ENCODE measurements at regions not wholly inside any gene's neighbourhood (a gene's known extent, or its start where the extent isn't known, plus 50 kb on each side); places are given as distances from the start of the nearest gene placed in this dataset.

DNA sequence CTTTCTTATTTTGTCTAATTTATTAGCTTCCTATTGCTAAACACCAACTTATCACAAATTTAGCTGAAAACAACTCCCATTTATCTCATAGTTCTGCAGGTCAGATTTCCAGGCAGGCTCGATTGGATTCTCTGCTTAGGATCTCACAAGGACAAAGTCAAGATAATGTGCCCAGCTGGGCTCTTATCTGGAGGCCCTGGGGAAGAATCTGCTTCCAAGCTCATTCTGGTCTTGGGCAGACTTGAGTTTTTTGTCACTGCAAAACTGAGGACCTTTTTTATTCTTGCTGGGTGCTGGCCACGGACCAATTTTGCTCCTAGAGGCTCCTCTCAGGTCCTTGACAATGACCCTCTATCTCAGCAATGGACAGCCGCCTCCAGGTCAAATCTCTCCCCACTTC, 215.5 kb downstream of the TRIB2 start:
- Histone ChIP-seq H3K27ac (no peak overlapping the region), H3K9me3 (no peaks in the 10 kb centered on the region), H3K4me1 (no peaks in the 10 kb centered on the region), H3K36me3 (no peaks in the 10 kb centered on the region), H3K27me3 (ENCODE audit: low read depth) (no peaks in the 10 kb centered on the region), H3K4me3 (no peak overlapping the region)
- ATAC-seq (no peak), DNase-seq (no peak)
- TF ChIP-seq CTCF (IDR thresholded peaks at IDR 0.05): no peak
- intact Hi-C loops (cut with DNase I): loop anchor here (5.0 kb wide), 1 partner anchor 210 kb away; no protein-coding TSS in a partner anchor

- no peaks in the 10 kb centered on the region for H3K36me3 ChIP-seq
- DNase-seq (no peak), ATAC-seq (no peak)
- no peaks in the 10 kb centered on the region for H3K9me3 ChIP-seq
- no peak for TF ChIP-seq CTCF (IDR thresholded peaks at IDR 0.05)
- H3K4me3 ChIP-seq: no peak overlapping the region
- no peaks in the 10 kb centered on the region for H3K27me3 ChIP-seq (ENCODE audit: low read depth)
- intact Hi-C loops (cut with DNase I): loop anchor here (5.0 kb wide), 1 partner anchor 212 kb away; no protein-coding TSS in a partner anchor
- H3K4me1 ChIP-seq: no peaks in the 10 kb centered on the region
- no peak overlapping the region for H3K27ac ChIP-seq
Measured at GRCh38 chr2:12934146-12934756, 217.5 kb downstream of the TRIB2 start.

DNA sequence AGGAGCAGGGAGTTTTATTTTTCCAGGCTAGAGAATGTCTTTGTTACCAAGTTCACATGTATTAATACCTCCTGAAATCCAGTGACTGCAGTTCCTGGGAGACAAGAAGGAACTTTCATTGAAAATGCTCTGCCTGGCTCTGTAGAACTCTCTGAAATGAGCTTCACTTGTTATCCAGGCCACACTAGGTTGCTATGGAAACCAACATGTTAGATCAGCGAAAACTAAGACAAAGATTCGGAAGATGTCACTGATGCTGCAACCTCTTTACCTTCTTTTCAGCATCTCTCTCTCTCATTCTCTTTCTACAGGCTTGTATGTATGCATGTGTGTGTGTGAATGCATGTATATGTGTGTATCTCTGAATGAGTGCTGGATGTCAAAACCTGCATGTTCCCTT, 218.5 kb downstream of the TRIB2 start:
- Histone ChIP-seq H3K27me3 (ENCODE audit: low read depth) (no peaks in the 10 kb centered on the region), H3K4me3 (no peak overlapping the region), H3K36me3 (no peaks in the 10 kb centered on the region), H3K27ac (no peak overlapping the region), H3K4me1 (no peaks in the 10 kb centered on the region), H3K9me3 (no peaks in the 10 kb centered on the region)
- DNase-seq (no peak), ATAC-seq (no peak)
- TF ChIP-seq CTCF (IDR thresholded peaks at IDR 0.05): no peak
- intact Hi-C loops (cut with DNase I): no loop called here

DNA sequence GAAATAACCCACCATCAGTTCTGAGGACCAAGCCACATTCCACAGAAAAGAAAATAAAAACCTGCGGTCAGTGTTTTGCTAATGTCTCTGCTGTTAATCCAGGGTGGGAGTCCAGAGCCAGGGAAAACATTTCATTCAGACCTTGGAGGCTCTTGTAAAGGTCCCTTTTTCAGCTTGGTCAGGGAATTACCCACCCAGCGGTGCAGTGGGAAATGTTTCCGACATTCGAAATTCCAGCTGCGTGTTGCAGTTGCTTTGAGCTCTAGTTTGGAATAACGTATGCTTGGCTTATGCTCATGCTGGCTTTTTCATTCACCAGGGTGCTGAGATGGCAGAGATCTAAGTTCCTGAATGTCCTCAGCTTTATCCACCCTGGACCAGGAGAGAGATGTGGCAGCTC, 219.1 kb downstream of the TRIB2 start:
- ATAC-seq: no peak
- intact Hi-C loops (cut with DNase I): no loop called here
- Histone ChIP-seq H3K4me3 (no peak overlapping the region), H3K4me1 (no peaks in the 10 kb centered on the region), H3K36me3 (no peaks in the 10 kb centered on the region), H3K27ac (no peak overlapping the region), H3K9me3 (no peaks in the 10 kb centered on the region), H3K27me3 (ENCODE audit: low read depth) (no peaks in the 10 kb centered on the region)
- no peak for TF ChIP-seq CTCF (IDR thresholded peaks at IDR 0.05)
- no peak for DNase-seq

GRCh38 chr2:12941203-12941602, 224.5 kb downstream of the TRIB2 start:
- intact Hi-C loops (cut with DNase I): no loop called here
- H3K27me3 ChIP-seq (ENCODE audit: low read depth): no peaks in the 10 kb centered on the region
- H3K9me3 ChIP-seq: no peaks in the 10 kb centered on the region
- ATAC-seq: no peak
- no peak overlapping the region for H3K27ac ChIP-seq
- H3K4me1 ChIP-seq: no peaks in the 10 kb centered on the region
- no peaks in the 10 kb centered on the region for H3K36me3 ChIP-seq
- TF ChIP-seq CTCF (IDR thresholded peaks at IDR 0.05): no peak
- DNase-seq: no peak
- no peak overlapping the region for H3K4me3 ChIP-seq

Measured in lower lobe of right lung (tissue), 2 donors.